ENCODE measurements at regions not wholly inside any gene's neighbourhood (a gene's known extent, or its start where the extent isn't known, plus 50 kb on each side); places are given as distances from the start of the nearest gene placed in this dataset.

DNA sequence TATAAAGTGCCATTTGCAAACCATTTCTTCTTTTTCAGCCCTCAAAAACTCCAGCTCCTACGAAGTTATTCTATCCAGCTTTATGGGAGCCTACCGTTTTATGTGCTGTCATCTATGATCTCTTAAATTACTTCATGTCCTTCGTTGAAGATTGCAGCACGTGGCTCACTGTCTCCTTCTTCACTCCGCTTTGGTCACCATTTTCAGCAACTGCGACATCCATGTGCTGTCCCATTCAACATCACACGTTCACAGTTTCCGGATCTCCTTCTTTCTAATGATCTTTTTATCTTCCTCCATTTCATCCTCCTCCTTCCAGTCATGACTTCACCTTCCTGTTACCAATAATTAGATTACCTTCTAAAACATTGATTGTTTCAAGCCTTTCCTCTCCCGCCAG, 143.3 kb upstream of the KRAS start:
- TF ChIP-seq EZH2 (IDR thresholded peaks at IDR 0.05; ENCODE audit: low read depth, low read length, severe bottlenecking) (no peak), POLR2A (IDR thresholded peaks at IDR 0.05; ENCODE audit: control extremely low read depth in 1 of 2, low read depth in 2 of 2, low read length in 2 of 2) (no peak)
- TF ChIP-seq, protein P1, sequence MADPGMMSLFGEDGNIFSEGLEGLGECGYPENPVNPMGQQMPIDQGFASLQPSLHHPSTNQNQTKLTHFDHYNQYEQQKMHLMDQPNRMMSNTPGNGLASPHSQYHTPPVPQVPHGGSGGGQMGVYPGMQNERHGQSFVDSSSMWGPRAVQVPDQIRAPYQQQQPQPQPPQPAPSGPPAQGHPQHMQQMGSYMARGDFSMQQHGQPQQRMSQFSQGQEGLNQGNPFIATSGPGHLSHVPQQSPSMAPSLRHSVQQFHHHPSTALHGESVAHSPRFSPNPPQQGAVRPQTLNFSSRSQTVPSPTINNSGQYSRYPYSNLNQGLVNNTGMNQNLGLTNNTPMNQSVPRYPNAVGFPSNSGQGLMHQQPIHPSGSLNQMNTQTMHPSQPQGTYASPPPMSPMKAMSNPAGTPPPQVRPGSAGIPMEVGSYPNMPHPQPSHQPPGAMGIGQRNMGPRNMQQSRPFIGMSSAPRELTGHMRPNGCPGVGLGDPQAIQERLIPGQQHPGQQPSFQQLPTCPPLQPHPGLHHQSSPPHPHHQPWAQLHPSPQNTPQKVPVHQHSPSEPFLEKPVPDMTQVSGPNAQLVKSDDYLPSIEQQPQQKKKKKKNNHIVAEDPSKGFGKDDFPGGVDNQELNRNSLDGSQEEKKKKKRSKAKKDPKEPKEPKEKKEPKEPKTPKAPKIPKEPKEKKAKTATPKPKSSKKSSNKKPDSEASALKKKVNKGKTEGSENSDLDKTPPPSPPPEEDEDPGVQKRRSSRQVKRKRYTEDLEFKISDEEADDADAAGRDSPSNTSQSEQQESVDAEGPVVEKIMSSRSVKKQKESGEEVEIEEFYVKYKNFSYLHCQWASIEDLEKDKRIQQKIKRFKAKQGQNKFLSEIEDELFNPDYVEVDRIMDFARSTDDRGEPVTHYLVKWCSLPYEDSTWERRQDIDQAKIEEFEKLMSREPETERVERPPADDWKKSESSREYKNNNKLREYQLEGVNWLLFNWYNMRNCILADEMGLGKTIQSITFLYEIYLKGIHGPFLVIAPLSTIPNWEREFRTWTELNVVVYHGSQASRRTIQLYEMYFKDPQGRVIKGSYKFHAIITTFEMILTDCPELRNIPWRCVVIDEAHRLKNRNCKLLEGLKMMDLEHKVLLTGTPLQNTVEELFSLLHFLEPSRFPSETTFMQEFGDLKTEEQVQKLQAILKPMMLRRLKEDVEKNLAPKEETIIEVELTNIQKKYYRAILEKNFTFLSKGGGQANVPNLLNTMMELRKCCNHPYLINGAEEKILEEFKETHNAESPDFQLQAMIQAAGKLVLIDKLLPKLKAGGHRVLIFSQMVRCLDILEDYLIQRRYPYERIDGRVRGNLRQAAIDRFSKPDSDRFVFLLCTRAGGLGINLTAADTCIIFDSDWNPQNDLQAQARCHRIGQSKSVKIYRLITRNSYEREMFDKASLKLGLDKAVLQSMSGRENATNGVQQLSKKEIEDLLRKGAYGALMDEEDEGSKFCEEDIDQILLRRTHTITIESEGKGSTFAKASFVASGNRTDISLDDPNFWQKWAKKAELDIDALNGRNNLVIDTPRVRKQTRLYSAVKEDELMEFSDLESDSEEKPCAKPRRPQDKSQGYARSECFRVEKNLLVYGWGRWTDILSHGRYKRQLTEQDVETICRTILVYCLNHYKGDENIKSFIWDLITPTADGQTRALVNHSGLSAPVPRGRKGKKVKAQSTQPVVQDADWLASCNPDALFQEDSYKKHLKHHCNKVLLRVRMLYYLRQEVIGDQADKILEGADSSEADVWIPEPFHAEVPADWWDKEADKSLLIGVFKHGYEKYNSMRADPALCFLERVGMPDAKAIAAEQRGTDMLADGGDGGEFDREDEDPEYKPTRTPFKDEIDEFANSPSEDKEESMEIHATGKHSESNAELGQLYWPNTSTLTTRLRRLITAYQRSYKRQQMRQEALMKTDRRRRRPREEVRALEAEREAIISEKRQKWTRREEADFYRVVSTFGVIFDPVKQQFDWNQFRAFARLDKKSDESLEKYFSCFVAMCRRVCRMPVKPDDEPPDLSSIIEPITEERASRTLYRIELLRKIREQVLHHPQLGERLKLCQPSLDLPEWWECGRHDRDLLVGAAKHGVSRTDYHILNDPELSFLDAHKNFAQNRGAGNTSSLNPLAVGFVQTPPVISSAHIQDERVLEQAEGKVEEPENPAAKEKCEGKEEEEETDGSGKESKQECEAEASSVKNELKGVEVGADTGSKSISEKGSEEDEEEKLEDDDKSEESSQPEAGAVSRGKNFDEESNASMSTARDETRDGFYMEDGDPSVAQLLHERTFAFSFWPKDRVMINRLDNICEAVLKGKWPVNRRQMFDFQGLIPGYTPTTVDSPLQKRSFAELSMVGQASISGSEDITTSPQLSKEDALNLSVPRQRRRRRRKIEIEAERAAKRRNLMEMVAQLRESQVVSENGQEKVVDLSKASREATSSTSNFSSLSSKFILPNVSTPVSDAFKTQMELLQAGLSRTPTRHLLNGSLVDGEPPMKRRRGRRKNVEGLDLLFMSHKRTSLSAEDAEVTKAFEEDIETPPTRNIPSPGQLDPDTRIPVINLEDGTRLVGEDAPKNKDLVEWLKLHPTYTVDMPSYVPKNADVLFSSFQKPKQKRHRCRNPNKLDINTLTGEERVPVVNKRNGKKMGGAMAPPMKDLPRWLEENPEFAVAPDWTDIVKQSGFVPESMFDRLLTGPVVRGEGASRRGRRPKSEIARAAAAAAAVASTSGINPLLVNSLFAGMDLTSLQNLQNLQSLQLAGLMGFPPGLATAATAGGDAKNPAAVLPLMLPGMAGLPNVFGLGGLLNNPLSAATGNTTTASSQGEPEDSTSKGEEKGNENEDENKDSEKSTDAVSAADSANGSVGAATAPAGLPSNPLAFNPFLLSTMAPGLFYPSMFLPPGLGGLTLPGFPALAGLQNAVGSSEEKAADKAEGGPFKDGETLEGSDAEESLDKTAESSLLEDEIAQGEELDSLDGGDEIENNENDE (IDR thresholded peaks at IDR 0.05; ENCODE audit: insufficient replicate concordance, low read length) = no peak

All from H1 (cell line).